IMR-90 (cell line): ENCODE measurements at regions not wholly inside any gene's neighbourhood (a gene's known extent, or its start where the extent isn't known, plus 50 kb on each side); places are given as distances from the start of the nearest gene placed in this dataset.
A peak's percentile ranks its signal among the peaks of the same experiment; 100 is the strongest.

Experiments
- ATAC-seq: fragments of 200-7000 bp; cut with Tn5 transposase; 2 replicates; pipeline ENCODE4 v1.9.1; 2020; ENCODE audit warnings: low read depth, mild to moderate bottlenecking, moderate library complexity
- BruUV-seq: library from RNA; stranded (reverse); fragments of 400-500 nt; replicated peaks from 2 replicates; lab custom pipeline; 2021; lab: Mats Ljungman, UMichigan
- CTCF ChIA-PET: fragments of 300-600 bp; formaldehyde crosslinking; extraction: SDS; loops from one replicate; lab custom pipeline; 2021; ENCODE audit warnings: antibody characterized with exemption; lab: Yijun Ruan, JAX
- POLR2A ChIA-PET: fragments of 300-600 bp; sonication (Branson Sonifier 250); formaldehyde crosslinking; loops from one replicate; lab custom pipeline; 2022; ENCODE audit warnings: antibody characterized with exemption; ENCODE audit not compliant: unreplicated experiment; lab: Charles Lee
- DNase-seq: peaks from one replicate; pipeline ENCODE4 v3.0.0; 2013
- H2AFZ ChIP-seq: replicated peaks from 2 replicates; pipeline ENCODE3; 2013; ENCODE audit warnings: low read length, mild to moderate bottlenecking; ENCODE audit not compliant: poor library complexity
- H2AK5ac ChIP-seq: 2 replicates; pipeline ENCODE4 v1.6.1; 2013; ENCODE audit warnings: low read depth, low read length, inconsistent platforms
- H2AK9ac ChIP-seq: replicated peaks from 2 replicates; pipeline ENCODE3; 2013; ENCODE audit warnings: mild to moderate bottlenecking, low read depth, low read length, moderate library complexity; ENCODE audit not compliant: poor library complexity
- H2BK120ac ChIP-seq: 2 replicates; pipeline ENCODE4 v1.6.1; 2013; ENCODE audit warnings: low read depth, low read length, inconsistent platforms
- H2BK15ac ChIP-seq: 3 replicates; pipeline ENCODE4 v1.6.1; 2013; ENCODE audit warnings: low read depth, low read length, inconsistent platforms
- H2BK20ac ChIP-seq: 2 replicates; pipeline ENCODE4 v1.6.1; 2013; ENCODE audit warnings: low read depth, mild to moderate bottlenecking, inconsistent platforms, low read length, moderate library complexity
- H2BK5ac ChIP-seq: 2 replicates; pipeline ENCODE4 v1.6.1; 2013; ENCODE audit warnings: mild to moderate bottlenecking, low read depth, low read length, inconsistent platforms; ENCODE audit not compliant: poor library complexity, severe bottlenecking
- H3K14ac ChIP-seq: replicated peaks from 2 replicates; pipeline ENCODE4 v1.6.1; 2013; ENCODE audit warnings: low read depth, low read length, inconsistent platforms
- H3K18ac ChIP-seq: 2 replicates; pipeline ENCODE4 v1.6.1; 2013; ENCODE audit warnings: low read depth, low read length, control low read depth
- H3K23ac ChIP-seq: 2 replicates; pipeline ENCODE4 v1.6.1; 2013; ENCODE audit warnings: low read depth, low read length, inconsistent platforms
- H3K27ac ChIP-seq: 2 replicates; pipeline ENCODE4 v1.5.1; 2013; ENCODE audit warnings: mild to moderate bottlenecking, control low read depth, low read length; ENCODE audit not compliant: insufficient read depth
- H3K27me3 ChIP-seq: 2 replicates; pipeline ENCODE4 v1.6.1; 2013; ENCODE audit warnings: low read length; ENCODE audit not compliant: control insufficient read depth, insufficient read depth
- H3K36me3 ChIP-seq: 2 replicates; pipeline ENCODE4 v1.6.1; 2013; ENCODE audit warnings: low read length, mixed read lengths; ENCODE audit not compliant: control insufficient read depth, insufficient read depth
- H3K4ac ChIP-seq: 2 replicates; pipeline ENCODE4 v1.6.1; 2013; ENCODE audit warnings: low read depth, low read length, inconsistent platforms
- H3K4me1 ChIP-seq: 2 replicates; pipeline ENCODE4 v1.6.1; 2013; ENCODE audit warnings: low read length, mixed read lengths; ENCODE audit not compliant: control insufficient read depth, insufficient read depth
- H3K4me2 ChIP-seq: 2 replicates; pipeline ENCODE4 v1.6.1; 2013; ENCODE audit warnings: low read depth, mild to moderate bottlenecking, control low read depth, low read length, moderate library complexity
- H3K4me3 ChIP-seq: 2 replicates; pipeline ENCODE4 v1.5.1; 2013; ENCODE audit warnings: low read depth, mild to moderate bottlenecking, control low read depth, low read length, moderate library complexity; ENCODE audit not compliant: insufficient read depth
- H3K56ac ChIP-seq: 2 replicates; pipeline ENCODE4 v1.6.1; 2013; ENCODE audit warnings: low read length, inconsistent platforms; ENCODE audit not compliant: insufficient read depth; ENCODE audit errors: extremely low read depth
- H3K79me1 ChIP-seq, 2 experiments: 2 replicates each; pipeline ENCODE4 v1.6.1; 2013; ENCODE audit warnings: low read length in 2 of 2, inconsistent platforms in 1 of 2, low read depth in 1 of 2
- H3K9ac ChIP-seq: 2 replicates; pipeline ENCODE4 v1.6.1; 2013; ENCODE audit warnings: low read depth, low read length, control low read depth
- H3K9me1 ChIP-seq: 2 replicates; pipeline ENCODE4 v1.6.1; 2013; ENCODE audit warnings: low read length, inconsistent platforms; ENCODE audit not compliant: insufficient read depth
- H3K9me3 ChIP-seq: 2 replicates; pipeline ENCODE4 v1.6.1; 2013; ENCODE audit warnings: low read length; ENCODE audit not compliant: control insufficient read depth, insufficient read depth
- H4K20me1 ChIP-seq: 2 replicates; pipeline ENCODE4 v1.6.1; 2013; ENCODE audit warnings: low read length, inconsistent platforms; ENCODE audit not compliant: insufficient read depth
- H4K5ac ChIP-seq: 2 replicates; pipeline ENCODE4 v1.6.1; 2013; ENCODE audit warnings: mild to moderate bottlenecking, low read depth, low read length, control low read depth
- H4K8ac ChIP-seq, 2 experiments: 2 replicates each; pipeline ENCODE4 v1.6.1; 2013; ENCODE audit warnings: low read depth in 2 of 2, low read length in 2 of 2, control low read depth in 1 of 2, inconsistent platforms in 1 of 2
- H4K91ac ChIP-seq: 2 replicates; pipeline ENCODE4 v1.6.1; 2013; ENCODE audit warnings: low read depth, low read length, inconsistent platforms; ENCODE audit not compliant: insufficient read depth
- CEBPB ChIP-seq: IDR thresholded peaks from 2 replicates; pipeline ENCODE4 v1.6.1; 2012; ENCODE audit warnings: low read depth, low read length, improper control_type of control experiment
- CTCF ChIP-seq: conservative IDR thresholded peaks from 2 replicates; pipeline ENCODE4 v1.5.1; 2012; ENCODE audit warnings: mild to moderate bottlenecking, low read depth, low read length, improper control_type of control experiment
- FOS ChIP-seq: fragments of 150-350 bp; IDR thresholded peaks from 2 replicates; pipeline ENCODE4 v1.6.1; 2016; ENCODE audit warnings: low read depth, low read length
- MAFK ChIP-seq: IDR thresholded peaks from 2 replicates; pipeline ENCODE4 v1.6.1; 2012; ENCODE audit warnings: low read depth, low read length, improper control_type of control experiment
- NFE2L2 ChIP-seq: fragments of 150-350 bp; IDR thresholded peaks from 2 replicates; pipeline ENCODE4 v1.6.1; 2016; ENCODE audit warnings: low read depth, mild to moderate bottlenecking, low read length
- USF2 ChIP-seq: fragments of 150-350 bp; IDR thresholded peaks from 2 replicates; pipeline ENCODE4 v1.6.1; 2017; ENCODE audit warnings: mild to moderate bottlenecking, antibody characterized with exemption, low read length, low read depth
- WGBS, 2 experiments: methylation state at CpG; one replicate each; pipeline versions ENCODE4 v1.1.5 to v1.1.7; 2013; ENCODE audit warnings: missing lambda C conversion rate in 2 of 2; ENCODE audit not compliant: insufficient read length in 1 of 2; ENCODE audit errors: extremely low coverage in 2 of 2; 5-methylcytosine and 5-hydroxymethylcytosine counted together
- dilution Hi-C: fragments of 300-500 bp; cut with HindIII; formaldehyde crosslinking; loops from one replicate; pipeline ENCODE4 v1.14.3; 2018; ENCODE audit warnings: low sequenced_read_pairs; ENCODE audit not compliant: unreplicated experiment
- in situ Hi-C: fragments of 300-500 bp; cut with MboI; formaldehyde crosslinking; loops from 3 replicates; pipeline ENCODE4 v1.14.3; 2019; ENCODE audit warnings: low sequenced_read_pairs, inconsistent platforms, mixed read lengths
- intact Hi-C: fragments of 100-400 bp; cut with micrococcal nuclease; formaldehyde crosslinking; loops from 2 replicates; pipeline ENCODE4 v1.10.0; 2022

GRCh38 chr2:241935314-241935713, 65.8 kb downstream of the RTP5 start:
- Histone ChIP-seq H3K27me3 (peaks cover 9% of the 10 kb centered on the region), H2AK5ac (no peak overlapping the region), H3K4me3 (no peak overlapping the region), H3K4me2 (no peak overlapping the region), H3K27ac (no peak overlapping the region), H3K56ac (no peak overlapping the region), H3K4ac (no peak overlapping the region), H2BK120ac (no peak overlapping the region), H4K8ac (no peak overlapping the region), H2BK15ac (no peak overlapping the region), H3K9ac (no peak overlapping the region), H3K18ac (no peak overlapping the region), H2BK5ac (no peak overlapping the region), H2BK20ac (no peak overlapping the region), H3K79me1 (no peaks in the 10 kb centered on the region), H4K20me1 (no peaks in the 10 kb centered on the region), H2AFZ (no peak overlapping the region), H4K91ac (no peak overlapping the region), H2AK9ac (no peak overlapping the region), H4K5ac (no peak overlapping the region), H3K9me1 (no peaks in the 10 kb centered on the region), H3K23ac (no peak overlapping the region), H3K36me3 (no peaks in the 10 kb centered on the region), H3K14ac (no peak overlapping the region), H3K9me3 (peaks cover 3% of the 10 kb centered on the region; the same call in 1 of the 2 replicates), H3K4me1 (peaks cover 4% of the 10 kb centered on the region; the same call in 1 of the 2 replicates)
- in situ Hi-C loops = no loop called here
- no TSS peak for BruUV-seq
- CTCF ChIA-PET = no interaction called here
- peak; percentile 54 for ATAC-seq
- DNase-seq = peak; percentile 75
- no CpG with 5 or more reads among the region's 1 CpG for WGBS, 2 experiments
- intact Hi-C loops = no loop called here
- no peak for TF ChIP-seq CTCF
- peak; percentile 45; the same call in 1 of the 2 replicates for TF ChIP-seq NFE2L2
- peak; percentile 71 for TF ChIP-seq FOS
- TF ChIP-seq CEBPB = peak; percentile 22; the same call in 1 of the 2 replicates
- TF ChIP-seq MAFK = peak; percentile 52
- TF ChIP-seq USF2 = no peak
- dilution Hi-C loops = no loop called here
- POLR2A ChIA-PET = no interaction called here
